ENCODE measurements at regions not wholly inside any gene's neighbourhood (a gene's known extent, or its start where the extent isn't known, plus 50 kb on each side); places are given as distances from the start of the nearest gene placed in this dataset.

GRCh38 chr5:167309941-167310517 lies 981.4 kb upstream of the WWC1 start:
- TF ChIP-seq, protein P1, sequence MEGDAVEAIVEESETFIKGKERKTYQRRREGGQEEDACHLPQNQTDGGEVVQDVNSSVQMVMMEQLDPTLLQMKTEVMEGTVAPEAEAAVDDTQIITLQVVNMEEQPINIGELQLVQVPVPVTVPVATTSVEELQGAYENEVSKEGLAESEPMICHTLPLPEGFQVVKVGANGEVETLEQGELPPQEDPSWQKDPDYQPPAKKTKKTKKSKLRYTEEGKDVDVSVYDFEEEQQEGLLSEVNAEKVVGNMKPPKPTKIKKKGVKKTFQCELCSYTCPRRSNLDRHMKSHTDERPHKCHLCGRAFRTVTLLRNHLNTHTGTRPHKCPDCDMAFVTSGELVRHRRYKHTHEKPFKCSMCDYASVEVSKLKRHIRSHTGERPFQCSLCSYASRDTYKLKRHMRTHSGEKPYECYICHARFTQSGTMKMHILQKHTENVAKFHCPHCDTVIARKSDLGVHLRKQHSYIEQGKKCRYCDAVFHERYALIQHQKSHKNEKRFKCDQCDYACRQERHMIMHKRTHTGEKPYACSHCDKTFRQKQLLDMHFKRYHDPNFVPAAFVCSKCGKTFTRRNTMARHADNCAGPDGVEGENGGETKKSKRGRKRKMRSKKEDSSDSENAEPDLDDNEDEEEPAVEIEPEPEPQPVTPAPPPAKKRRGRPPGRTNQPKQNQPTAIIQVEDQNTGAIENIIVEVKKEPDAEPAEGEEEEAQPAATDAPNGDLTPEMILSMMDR (conservative IDR thresholded peaks at IDR 0.05; ENCODE audit: low read depth, low read length) = no peak
- H3K4me3 ChIP-seq (ENCODE audit: low read length) = no peak overlapping the region
- DNase-seq (ENCODE audit: low read depth) = no peak

DNA sequence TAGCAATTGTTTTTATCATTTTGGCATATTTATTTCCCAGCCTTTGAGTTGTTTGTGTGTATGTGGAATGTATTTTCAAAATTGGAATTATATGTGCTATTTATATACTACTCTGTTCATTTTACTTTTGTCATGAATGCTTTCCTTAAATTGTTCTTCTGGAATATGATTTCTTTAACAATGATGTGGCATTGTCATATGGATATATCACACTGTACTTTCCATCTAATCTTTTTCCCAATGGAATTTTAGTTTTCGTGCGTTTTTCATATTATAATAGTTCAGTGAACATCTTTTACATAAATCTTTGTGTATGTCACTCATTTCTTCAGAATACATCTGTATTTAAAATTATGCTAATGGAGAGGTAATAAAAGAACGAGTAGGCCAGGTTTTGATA lies 980.1 kb upstream of the WWC1 start:
- DNase-seq (ENCODE audit: low read depth) = no peak
- TF ChIP-seq, protein P1 (conservative IDR thresholded peaks at IDR 0.05; ENCODE audit: low read depth, low read length) = no peak
- no peak overlapping the region for H3K4me3 ChIP-seq (ENCODE audit: low read length)

DNA sequence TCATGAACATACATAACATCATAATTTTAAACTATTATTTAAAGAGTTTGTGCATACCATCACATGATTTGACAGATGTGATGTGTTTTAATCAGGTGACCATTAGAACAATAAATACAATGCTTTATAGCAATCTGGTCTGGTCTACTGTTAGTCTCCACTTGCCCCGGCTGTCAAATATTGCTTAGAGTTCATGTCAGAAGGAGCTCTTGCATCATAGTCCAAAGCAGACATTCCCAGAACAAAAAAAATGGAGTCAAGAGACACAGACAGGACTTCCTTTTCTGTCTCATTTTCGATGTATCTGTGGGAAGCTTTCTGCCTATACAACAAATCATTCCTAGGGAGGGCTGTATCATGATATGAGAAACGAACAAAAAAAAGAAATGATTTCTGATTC lies 979.2 kb upstream of the WWC1 start:
- TF ChIP-seq, protein P1 (conservative IDR thresholded peaks at IDR 0.05; ENCODE audit: low read depth, low read length) = no peak
- DNase-seq (ENCODE audit: low read depth) = no peak
- no peak overlapping the region for H3K4me3 ChIP-seq (ENCODE audit: low read length)

DNA sequence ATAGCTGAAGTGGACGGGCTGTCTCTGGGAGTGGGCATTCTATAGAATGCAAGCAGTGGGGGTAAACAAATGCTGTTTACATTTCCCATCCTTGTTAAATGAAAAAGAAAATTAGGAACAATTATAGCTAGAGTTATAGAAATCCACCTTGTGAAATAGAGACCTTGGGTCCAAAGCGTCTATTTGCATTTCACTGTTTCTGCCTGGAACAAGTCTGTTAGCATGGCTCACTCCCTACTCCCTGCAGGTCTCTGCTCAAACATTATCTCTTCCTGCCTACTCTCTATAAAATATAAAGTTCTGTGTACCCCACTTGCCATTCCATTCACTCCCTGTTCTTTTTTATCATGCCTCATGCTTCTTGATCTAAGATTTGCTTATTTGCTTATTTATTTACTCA lies 975.7 kb upstream of the WWC1 start:
- DNase-seq (ENCODE audit: low read depth) = no peak
- TF ChIP-seq, protein P1 (conservative IDR thresholded peaks at IDR 0.05; ENCODE audit: low read depth, low read length) = no peak
- H3K4me3 ChIP-seq (ENCODE audit: low read length) = no peak overlapping the region

GRCh38 chr5:167317884-167318283 lies 973.6 kb upstream of the WWC1 start:
- TF ChIP-seq, protein P1 (conservative IDR thresholded peaks at IDR 0.05; ENCODE audit: low read depth, low read length) = no peak
- no peak overlapping the region for H3K4me3 ChIP-seq (ENCODE audit: low read length)
- no peak for DNase-seq (ENCODE audit: low read depth)

DNA sequence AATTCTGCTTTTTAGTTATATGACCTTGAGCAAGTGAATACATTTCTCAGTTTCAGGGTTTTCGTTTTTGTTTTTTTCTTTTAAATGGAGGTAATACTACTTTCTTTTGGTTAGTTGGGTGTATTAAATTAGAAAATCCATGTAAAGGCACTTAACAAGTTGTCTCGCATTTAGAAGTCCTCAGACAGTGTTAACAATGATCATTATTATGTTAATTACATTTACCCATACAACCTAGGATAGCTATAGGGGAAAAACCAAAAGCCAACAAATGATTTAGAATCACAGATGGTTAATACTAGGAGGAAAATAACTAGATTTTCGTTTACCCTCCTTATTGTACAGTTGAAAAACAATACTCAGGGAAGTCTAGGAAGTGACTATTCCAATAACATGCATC lies 972.2 kb upstream of the WWC1 start:
- TF ChIP-seq, protein P1 (conservative IDR thresholded peaks at IDR 0.05; ENCODE audit: low read depth, low read length) = no peak
- DNase-seq (ENCODE audit: low read depth) = no peak
- H3K4me3 ChIP-seq (ENCODE audit: low read length) = no peak overlapping the region

DNA sequence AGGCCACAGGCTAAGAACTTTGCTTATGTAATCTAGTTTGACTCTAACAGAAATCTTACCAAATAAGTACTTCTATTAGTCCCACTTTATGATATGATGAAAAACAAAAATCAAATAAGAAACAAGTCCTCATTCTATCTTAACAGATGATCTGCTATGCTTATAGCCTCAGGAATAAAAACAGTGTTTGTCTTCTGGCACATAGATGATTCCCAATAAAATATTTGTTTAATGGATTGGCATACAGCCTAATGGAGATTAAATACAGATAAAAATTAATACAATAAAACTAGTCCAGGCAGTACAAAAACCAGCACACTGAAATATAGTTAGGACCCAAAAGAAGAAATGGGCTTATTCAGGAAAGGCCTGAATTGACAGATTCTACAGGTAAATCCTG lies 971.4 kb upstream of the WWC1 start:
- TF ChIP-seq, protein P1 (conservative IDR thresholded peaks at IDR 0.05; ENCODE audit: low read depth, low read length) = no peak
- H3K4me3 ChIP-seq (ENCODE audit: low read length) = no peak overlapping the region
- no peak for DNase-seq (ENCODE audit: low read depth)
